GM23338 (cell line): ENCODE measurements at regions not wholly inside any gene's neighbourhood (a gene's known extent, or its start where the extent isn't known, plus 50 kb on each side); places are given as distances from the start of the nearest gene placed in this dataset.

Source experiments
- CREB1 ChIP-seq: fragments of 250-450 bp; sonication (Bioruptor Pico); IDR thresholded peaks from 2 replicates; pipeline ENCODE4 v1.5.0; 2020; ENCODE audit warnings: low read depth, mild to moderate bottlenecking, moderate library complexity
- CTCF ChIP-seq, 2 experiments: fragments of 200-600 bp in 1 of 2; sonication (generic) in 1 of 2; conservative IDR thresholded peaks; 2 replicates each; pipeline versions ENCODE4 v1.5.1 to v1.6.1; 2016 to 2017; ENCODE audit warnings: antibody characterized with exemption in 2 of 2, low read depth in 2 of 2, mild to moderate bottlenecking in 2 of 2, moderate library complexity in 1 of 2
- EZH2 ChIP-seq: fragments of 200-600 bp; sonication (generic); IDR thresholded peaks from one replicate; pipeline ENCODE4 v1.8.0; 2017; ENCODE audit warnings: antibody characterized with exemption, mild to moderate bottlenecking, low read depth; ENCODE audit not compliant: unreplicated experiment
- EZH2phosphoT487 ChIP-seq: fragments of 200-600 bp; sonication (generic); IDR thresholded peaks from one replicate; pipeline ENCODE4 v1.8.1; 2018; ENCODE audit warnings: antibody characterized with exemption; ENCODE audit not compliant: unreplicated experiment
- POLR2AphosphoS5 ChIP-seq: IDR thresholded peaks from 2 replicates; pipeline ENCODE4 v1.6.1; 2016; ENCODE audit warnings: antibody characterized with exemption, low read depth
- STAT1 ChIP-seq: IDR thresholded peaks from one replicate; pipeline ENCODE4 v1.6.1; 2016; ENCODE audit warnings: antibody characterized with exemption; ENCODE audit not compliant: unreplicated experiment
- TF ChIP-seq, protein P1 (sequence below): IDR thresholded peaks from one replicate; pipeline ENCODE4 v1.6.1; 2018; ENCODE audit warnings: antibody characterized with exemption; ENCODE audit not compliant: unreplicated experiment

GRCh38 chr16:65794973-65795372 is 571.5 kb upstream of the CDH5 start:
- TF ChIP-seq CTCF (conservative IDR thresholded peaks at IDR 0.05; ENCODE audit: low read depth in 2 of 2) (no peak), POLR2AphosphoS5 (no peak), CREB1 (CRISPR knock-in tag) (no peak), EZH2phosphoT487 (no peak), EZH2 (no peak), STAT1 (no peak)
- TF ChIP-seq, protein P1, sequence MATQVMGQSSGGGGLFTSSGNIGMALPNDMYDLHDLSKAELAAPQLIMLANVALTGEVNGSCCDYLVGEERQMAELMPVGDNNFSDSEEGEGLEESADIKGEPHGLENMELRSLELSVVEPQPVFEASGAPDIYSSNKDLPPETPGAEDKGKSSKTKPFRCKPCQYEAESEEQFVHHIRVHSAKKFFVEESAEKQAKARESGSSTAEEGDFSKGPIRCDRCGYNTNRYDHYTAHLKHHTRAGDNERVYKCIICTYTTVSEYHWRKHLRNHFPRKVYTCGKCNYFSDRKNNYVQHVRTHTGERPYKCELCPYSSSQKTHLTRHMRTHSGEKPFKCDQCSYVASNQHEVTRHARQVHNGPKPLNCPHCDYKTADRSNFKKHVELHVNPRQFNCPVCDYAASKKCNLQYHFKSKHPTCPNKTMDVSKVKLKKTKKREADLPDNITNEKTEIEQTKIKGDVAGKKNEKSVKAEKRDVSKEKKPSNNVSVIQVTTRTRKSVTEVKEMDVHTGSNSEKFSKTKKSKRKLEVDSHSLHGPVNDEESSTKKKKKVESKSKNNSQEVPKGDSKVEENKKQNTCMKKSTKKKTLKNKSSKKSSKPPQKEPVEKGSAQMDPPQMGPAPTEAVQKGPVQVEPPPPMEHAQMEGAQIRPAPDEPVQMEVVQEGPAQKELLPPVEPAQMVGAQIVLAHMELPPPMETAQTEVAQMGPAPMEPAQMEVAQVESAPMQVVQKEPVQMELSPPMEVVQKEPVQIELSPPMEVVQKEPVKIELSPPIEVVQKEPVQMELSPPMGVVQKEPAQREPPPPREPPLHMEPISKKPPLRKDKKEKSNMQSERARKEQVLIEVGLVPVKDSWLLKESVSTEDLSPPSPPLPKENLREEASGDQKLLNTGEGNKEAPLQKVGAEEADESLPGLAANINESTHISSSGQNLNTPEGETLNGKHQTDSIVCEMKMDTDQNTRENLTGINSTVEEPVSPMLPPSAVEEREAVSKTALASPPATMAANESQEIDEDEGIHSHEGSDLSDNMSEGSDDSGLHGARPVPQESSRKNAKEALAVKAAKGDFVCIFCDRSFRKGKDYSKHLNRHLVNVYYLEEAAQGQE: no peak
